GM12891 (cell line): ENCODE measurements at regions not wholly inside any gene's neighbourhood (a gene's known extent, or its start where the extent isn't known, plus 50 kb on each side); places are given as distances from the start of the nearest gene placed in this dataset.
A peak's percentile ranks its signal among the peaks of the same experiment; 100 is the strongest.

Source experiments
- DNase-seq: peaks from one replicate; pipeline ENCODE4 v3.0.0; 2011; ENCODE audit warnings: low spot score; ENCODE audit not compliant: insufficient read length
- FAIRE-seq: peaks from 2 replicates; lab custom pipeline; 2011; peaks lifted over from hg19 to GRCh38; lab: Jason Lieb, UNC
- PAX5 ChIP-seq: IDR thresholded peaks from 2 replicates; pipeline ENCODE4 v1.6.1; 2011; ENCODE audit warnings: low read length, moderate library complexity, mild to moderate bottlenecking; ENCODE audit not compliant: insufficient read depth, severe bottlenecking
- POLR2A ChIP-seq: IDR thresholded peaks from 2 replicates; pipeline ENCODE4 v1.6.1; 2011; ENCODE audit warnings: low read depth, low read length, control low read depth
- POLR2AphosphoS5 ChIP-seq: IDR thresholded peaks from 2 replicates; pipeline ENCODE4 v1.6.1; 2011; ENCODE audit warnings: low read depth, low read length, control low read depth
- POU2F2 ChIP-seq: IDR thresholded peaks from 2 replicates; pipeline ENCODE4 v1.6.1; 2011; ENCODE audit warnings: low read depth, mild to moderate bottlenecking, control low read depth, low read length, moderate library complexity
- SPI1 ChIP-seq: IDR thresholded peaks from 2 replicates; pipeline ENCODE4 v1.6.1; 2011; ENCODE audit warnings: low read depth, low read length, control low read depth
- TAF1 ChIP-seq: IDR thresholded peaks from 2 replicates; pipeline ENCODE4 v1.6.1; 2011; ENCODE audit warnings: low read depth, low read length, control low read depth

DNA sequence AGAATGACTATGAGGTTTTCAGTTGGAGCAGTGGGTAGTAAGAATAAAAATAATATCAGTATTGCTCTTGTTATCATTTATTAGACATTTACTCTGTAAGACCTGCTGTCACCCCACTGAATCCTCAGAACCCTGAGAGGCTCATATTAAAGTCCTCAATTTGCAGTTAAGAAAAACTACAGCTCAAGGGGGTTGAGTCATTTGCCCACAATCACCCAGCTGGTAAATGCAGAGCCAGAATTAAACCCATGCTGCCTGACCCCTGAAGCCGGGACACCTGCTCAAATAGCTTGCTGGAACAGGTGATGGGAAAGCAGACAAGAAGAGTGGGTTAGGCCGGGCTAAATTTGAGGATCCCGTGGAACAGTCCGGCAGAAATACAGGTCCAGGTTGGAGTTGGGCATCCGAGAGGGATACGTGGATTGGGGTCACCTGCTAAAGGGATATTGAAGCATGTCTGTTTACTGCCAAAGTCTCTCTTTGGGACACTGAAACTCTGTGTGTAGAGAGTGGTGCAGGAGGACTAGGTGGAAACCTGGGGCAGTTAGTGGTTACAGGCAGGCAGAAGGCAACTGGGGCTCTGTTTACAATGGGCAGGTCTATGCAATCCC, 344.1 kb downstream of the CDC5L start:
- DNase-seq (no peak), FAIRE-seq (no peak)
- no peak for TF ChIP-seq POLR2AphosphoS5
- TF ChIP-seq SPI1: no peak
- no peak for TF ChIP-seq PAX5

DNA sequence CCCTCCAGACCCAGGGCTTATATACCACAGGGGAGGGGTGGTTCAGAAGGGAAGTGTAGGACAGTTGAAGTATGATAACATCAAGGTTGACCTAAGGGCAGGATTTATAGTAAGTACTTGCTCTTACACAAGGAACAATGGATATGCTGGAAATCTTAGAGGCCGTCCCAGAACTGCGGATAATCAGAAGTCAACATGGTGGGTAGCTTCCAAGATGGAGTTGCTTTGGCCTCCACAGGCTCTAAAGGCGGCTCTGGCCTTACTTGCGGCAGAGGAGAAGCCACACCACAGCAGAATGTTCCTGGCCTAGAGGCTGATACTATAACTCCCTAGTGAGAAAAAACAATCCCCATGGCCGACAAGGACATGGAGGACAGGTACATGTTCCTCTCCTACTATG, 344.7 kb downstream of the CDC5L start:
- FAIRE-seq (no peak), DNase-seq (no peak)
- TF ChIP-seq POU2F2 (no peak), SPI1 (no peak), POLR2AphosphoS5 (no peak)

DNA sequence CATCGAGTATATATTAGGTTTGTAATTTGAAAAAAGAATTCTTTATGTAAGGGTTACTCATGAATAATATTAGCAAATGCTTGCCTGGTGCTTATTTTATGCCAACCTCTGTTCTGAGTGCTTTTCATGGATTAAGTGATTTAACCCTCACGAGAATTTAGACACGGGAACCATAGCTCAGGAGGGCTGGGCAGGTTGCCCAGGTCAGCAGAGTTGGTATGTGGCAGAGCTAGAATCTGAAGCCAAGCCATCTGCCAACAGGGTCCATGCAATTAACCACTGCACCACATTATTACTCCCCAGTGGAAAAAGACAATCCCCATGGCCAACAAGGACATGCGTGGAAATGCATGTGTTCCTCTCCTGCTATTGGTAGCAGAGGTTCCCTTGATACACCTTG, 345.6 kb downstream of the CDC5L start:
- TF ChIP-seq PAX5: no peak
- TF ChIP-seq POLR2AphosphoS5: no peak
- no peak for TF ChIP-seq TAF1
- no peak for TF ChIP-seq POLR2A
- no peak for TF ChIP-seq POU2F2
- TF ChIP-seq SPI1: no peak
- no peak for DNase-seq
- FAIRE-seq: no peak

DNA sequence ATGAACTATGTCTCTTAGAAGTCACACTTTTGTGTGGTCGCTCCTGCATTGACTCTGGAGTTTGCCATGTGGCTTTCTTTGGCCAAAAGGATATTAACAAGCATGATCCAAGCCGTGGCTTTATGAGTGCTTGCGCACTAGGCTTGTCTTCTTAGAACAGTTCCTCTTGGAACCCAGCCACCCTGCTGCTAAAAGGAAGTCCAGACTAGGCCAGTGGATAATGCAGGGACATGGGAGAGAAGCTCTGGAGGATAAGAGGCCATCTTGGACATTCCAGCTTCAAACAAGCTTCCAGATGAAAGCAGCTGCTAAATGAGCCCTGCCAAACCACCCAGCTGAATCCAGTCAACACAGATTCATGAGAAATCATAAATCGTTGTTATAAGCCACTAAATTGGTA, 346.4 kb downstream of the CDC5L start:
- no peak for FAIRE-seq
- TF ChIP-seq PAX5 (no peak), POLR2A (no peak), SPI1 (no peak), POU2F2 (no peak), TAF1 (no peak)
- DNase-seq: no peak

DNA sequence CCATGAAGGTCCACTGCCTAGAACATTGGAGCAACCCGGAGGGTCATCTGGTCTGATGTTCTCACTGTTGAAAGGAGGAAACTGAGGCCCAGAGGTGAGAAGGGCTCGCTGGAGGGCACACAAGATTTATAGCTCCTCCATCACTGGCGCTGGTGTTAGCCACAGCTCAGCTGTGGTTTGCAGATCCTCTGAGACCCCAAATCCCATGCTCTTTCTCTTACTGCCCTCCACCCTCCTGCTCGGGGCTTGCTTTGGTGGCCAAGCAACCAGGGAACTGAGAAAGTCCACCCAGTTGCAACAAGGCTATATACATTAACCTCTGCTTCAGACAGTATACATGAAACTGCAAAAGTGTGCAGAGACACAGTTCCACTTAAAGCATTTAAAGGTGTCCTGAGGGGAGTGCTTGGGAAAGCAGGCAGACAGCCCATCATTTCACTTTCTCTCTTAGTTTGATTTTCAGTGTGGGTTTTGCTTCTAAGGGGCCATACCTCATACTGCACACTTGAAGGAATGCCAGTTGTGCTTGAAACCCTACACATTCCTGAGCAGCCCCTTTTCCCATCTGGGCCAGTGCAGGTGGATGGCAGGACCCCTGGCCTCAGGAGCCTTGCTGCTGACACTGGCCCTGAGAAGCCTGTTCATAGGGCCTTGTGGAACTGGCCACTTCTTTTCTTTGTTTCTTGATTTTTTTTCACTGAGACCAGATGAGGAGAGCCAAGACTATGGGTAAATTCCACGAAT, 347.6 kb downstream of the CDC5L start:
- FAIRE-seq (no peak), DNase-seq (no peak)
- TF ChIP-seq PAX5: no peak
- no peak for TF ChIP-seq POLR2AphosphoS5
- no peak for TF ChIP-seq SPI1
- no peak for TF ChIP-seq POU2F2
- TF ChIP-seq TAF1: no peak
- TF ChIP-seq POLR2A: no peak

DNA sequence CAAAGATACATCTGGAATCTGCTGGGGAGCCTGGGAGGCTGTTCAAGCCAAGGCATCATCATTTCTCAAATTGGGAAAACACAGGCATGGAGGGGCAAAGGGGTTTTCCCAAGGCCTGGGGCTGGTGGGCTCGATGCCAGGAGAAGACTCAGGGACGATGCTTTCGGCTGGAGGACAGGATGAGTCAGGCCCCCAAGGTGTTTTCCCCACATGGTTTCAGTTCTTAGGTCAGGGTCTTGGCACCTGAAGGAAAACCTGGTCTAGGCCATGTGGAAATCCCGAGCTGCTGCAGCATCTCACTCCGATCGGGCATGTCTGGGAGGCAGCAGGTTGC, 348.1 kb downstream of the CDC5L start:
- TF ChIP-seq PAX5 (no peak), SPI1 (0 out of 2 replicates have a peak, but pooled peaks have one; percentile 16), POLR2AphosphoS5 (no peak)
- DNase-seq (no peak), FAIRE-seq (no peak)

DNA sequence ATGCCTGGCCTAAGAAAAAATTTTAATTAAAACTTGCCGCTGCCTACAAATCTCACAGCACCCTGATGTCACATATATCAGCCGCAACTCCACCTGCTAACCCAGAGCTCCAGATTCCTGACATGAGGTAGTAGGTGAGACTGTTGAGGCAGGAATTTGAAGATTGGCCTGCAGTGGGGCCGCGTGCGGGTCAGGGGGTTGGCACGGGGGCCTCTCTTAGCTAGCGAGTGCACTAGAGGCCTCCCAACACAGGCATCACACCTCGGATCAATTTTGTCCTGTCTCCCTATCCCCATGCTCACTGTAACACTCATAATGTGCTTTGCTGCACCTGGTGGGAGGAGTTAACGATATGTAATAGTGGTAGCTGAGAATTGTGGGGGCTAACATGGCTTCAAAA, 349.8 kb downstream of the CDC5L start:
- TF ChIP-seq POLR2A: no peak
- no peak for TF ChIP-seq POLR2AphosphoS5
- TF ChIP-seq SPI1: no peak
- DNase-seq: no peak
- no peak for FAIRE-seq

DNA sequence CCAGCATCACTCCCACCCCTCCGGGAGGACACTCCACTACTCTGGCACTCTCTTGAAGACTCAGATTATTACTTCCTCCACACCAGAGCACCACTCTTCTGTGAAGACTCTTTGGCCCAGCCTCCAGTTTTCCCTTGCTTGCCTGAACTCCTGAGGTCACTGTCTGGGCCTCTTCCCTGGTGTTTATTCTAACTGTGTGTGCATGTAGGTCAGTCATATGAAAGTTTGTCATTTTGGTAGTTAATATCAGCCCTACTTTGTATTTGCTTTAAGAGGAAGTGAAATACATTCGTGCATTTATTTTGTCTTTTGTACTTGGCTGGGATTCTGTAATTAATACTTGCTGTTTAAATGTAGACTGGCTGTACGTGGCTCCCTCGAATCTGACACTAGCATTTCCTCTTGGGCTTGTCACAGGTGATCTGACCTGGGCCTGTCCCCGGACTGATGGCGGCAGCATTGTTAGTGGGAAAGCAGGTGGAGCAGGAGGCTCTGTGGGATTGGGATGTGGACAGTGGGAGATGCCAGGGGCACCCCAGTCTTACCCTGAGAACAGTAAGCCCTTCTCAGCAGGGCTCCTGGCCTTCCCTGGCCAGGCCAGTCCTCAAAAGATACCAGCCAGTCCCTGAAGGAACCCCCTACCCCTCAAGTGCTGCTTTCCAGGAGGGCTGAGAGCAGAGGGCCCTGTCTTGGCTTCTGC, 350.5 kb downstream of the CDC5L start:
- FAIRE-seq (peak; percentile 31), DNase-seq (no peak)
- no peak for TF ChIP-seq TAF1
- TF ChIP-seq SPI1: peak; percentile 85
- no peak for TF ChIP-seq POLR2A
- no peak for TF ChIP-seq POU2F2
- no peak for TF ChIP-seq POLR2AphosphoS5

DNA sequence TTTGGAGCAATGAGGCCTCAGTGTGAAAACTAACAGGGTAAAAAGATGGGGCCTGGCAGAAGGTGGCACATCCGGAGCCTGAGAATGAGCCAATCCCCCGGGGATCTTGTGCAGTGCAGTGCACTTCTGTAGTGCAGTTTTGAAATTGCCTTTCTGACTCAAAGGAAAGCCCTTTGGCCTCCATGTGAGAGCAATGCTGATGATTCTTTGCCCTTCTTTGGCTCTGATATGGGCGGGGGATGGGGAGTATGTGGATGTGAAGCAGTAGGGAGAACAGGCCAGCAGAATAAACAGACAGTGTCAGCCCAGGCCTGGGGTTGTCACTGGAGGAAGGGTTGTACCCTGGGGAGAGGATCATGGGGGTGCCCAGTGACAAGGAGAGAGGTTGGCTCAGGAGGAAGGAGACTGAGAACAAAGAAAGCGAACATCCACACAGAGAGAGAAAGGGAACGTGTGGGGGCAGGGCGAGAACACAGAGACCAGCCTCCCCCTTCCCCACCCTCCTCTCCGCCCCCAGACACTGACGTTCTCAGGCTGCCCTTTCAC, 351.2 kb downstream of the CDC5L start:
- no peak for FAIRE-seq
- TF ChIP-seq POLR2A: no peak
- no peak for TF ChIP-seq TAF1
- TF ChIP-seq POU2F2: no peak
- no peak for TF ChIP-seq POLR2AphosphoS5
- no peak for DNase-seq

DNA sequence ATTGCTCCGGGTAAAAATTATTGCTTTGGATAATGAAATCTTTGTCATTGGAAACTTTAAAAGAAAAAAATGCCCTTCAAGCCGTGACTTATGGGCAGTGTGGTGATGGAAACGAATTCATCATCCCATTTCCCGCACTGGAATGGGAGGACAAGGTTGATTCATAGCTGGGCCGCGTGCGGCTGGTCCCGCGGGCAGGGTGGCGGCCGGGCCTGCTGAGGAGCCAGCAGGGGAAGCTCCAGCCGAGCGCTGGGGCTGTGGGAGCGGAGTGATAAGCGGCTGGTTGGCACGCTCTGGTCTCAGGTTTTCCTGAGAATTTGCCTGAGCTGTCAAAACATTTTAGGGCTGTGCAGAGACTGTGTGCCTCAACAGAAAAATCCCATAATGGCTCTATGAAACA, 351.7 kb downstream of the CDC5L start:
- no peak for TF ChIP-seq PAX5
- no peak for TF ChIP-seq SPI1
- no peak for TF ChIP-seq POLR2AphosphoS5
- TF ChIP-seq POU2F2: no peak
- no peak for TF ChIP-seq TAF1
- no peak for TF ChIP-seq POLR2A

More for the DNA sequence above, 351.7 kb downstream of the CDC5L start:
- no peak for FAIRE-seq
- DNase-seq: no peak
